HEK293T (cell line): ENCODE measurements at regions not wholly inside any gene's neighbourhood (a gene's known extent, or its start where the extent isn't known, plus 50 kb on each side); places are given as distances from the start of the nearest gene placed in this dataset.

ENCODE experiments used
- CTCF ChIA-PET: fragments of 350-600 bp; formaldehyde crosslinking; extraction: SDS; loops from one replicate; lab custom pipeline; 2021; ENCODE audit warnings: antibody characterized with exemption, inconsistent platforms; lab: Yijun Ruan, JAX
- POLR2A ChIA-PET: fragments of 350-600 bp; formaldehyde crosslinking; extraction: SDS; loops from one replicate; lab custom pipeline; 2020; ENCODE audit warnings: antibody characterized with exemption, inconsistent platforms; lab: Yijun Ruan, JAX
- DNase-seq: peaks from one replicate; pipeline ENCODE4 v3.0.0; 2012; ENCODE audit warnings: mixed read lengths; ENCODE audit errors: extremely low spot score
- ARNT ChIP-seq: fragments of 450-650 bp; IDR thresholded peaks from 2 replicates; pipeline ENCODE4 v1.6.1; 2017; ENCODE audit warnings: mild to moderate bottlenecking
- BHLHE40 ChIP-seq: fragments of 450-650 bp; IDR thresholded peaks from 2 replicates; pipeline ENCODE4 v1.6.1; 2016; ENCODE audit warnings: mild to moderate bottlenecking, moderate library complexity, borderline replicate concordance
- CTBP1 ChIP-seq: fragments of 450-650 bp; IDR thresholded peaks from 2 replicates; pipeline ENCODE4 v1.6.1; 2016; ENCODE audit warnings: borderline replicate concordance
- ELF4 ChIP-seq: fragments of 450-650 bp; IDR thresholded peaks from 2 replicates; pipeline ENCODE4 v1.6.1; 2017; ENCODE audit warnings: antibody characterized with exemption
- FOXA1 ChIP-seq: fragments of 450-650 bp; IDR thresholded peaks from 2 replicates; pipeline ENCODE4 v1.6.1; 2016; ENCODE audit warnings: mild to moderate bottlenecking
- FOXK2 ChIP-seq: fragments of 450-650 bp; IDR thresholded peaks from 2 replicates; pipeline ENCODE4 v1.6.1; 2016; ENCODE audit warnings: mild to moderate bottlenecking
- FOXM1 ChIP-seq: fragments of 450-650 bp; IDR thresholded peaks from 2 replicates; pipeline ENCODE4 v1.6.1; 2017; ENCODE audit warnings: mild to moderate bottlenecking, borderline replicate concordance
- HDGF ChIP-seq: fragments of 450-650 bp; IDR thresholded peaks from 2 replicates; pipeline ENCODE4 v1.6.1; 2017; ENCODE audit warnings: antibody characterized with exemption, borderline replicate concordance
- L3MBTL2 ChIP-seq: fragments of 450-650 bp; conservative IDR thresholded peaks from 2 replicates; pipeline ENCODE4 v1.6.1; 2016; ENCODE audit warnings: mild to moderate bottlenecking
- LEF1 ChIP-seq: fragments of 450-650 bp; IDR thresholded peaks from 2 replicates; pipeline ENCODE4 v1.6.1; 2017; ENCODE audit warnings: mild to moderate bottlenecking, borderline replicate concordance
- NFRKB ChIP-seq: fragments of 450-650 bp; IDR thresholded peaks from 2 replicates; pipeline ENCODE4 v1.6.1; 2016; ENCODE audit warnings: mild to moderate bottlenecking, moderate library complexity
- SP1 ChIP-seq: fragments of 450-650 bp; IDR thresholded peaks from 2 replicates; pipeline ENCODE4 v1.6.1; 2017
- SUZ12 ChIP-seq: fragments of 450-650 bp; IDR thresholded peaks from 2 replicates; pipeline ENCODE4 v1.6.1; 2016; ENCODE audit warnings: mild to moderate bottlenecking
- TARDBP ChIP-seq: fragments of 450-650 bp; IDR thresholded peaks from 2 replicates; pipeline ENCODE4 v1.6.1; 2016
- ZNF384 ChIP-seq: fragments of 450-650 bp; IDR thresholded peaks from 2 replicates; pipeline ENCODE4 v1.6.1; 2016
- TF ChIP-seq, protein P1 (sequence below): fragments of 450-650 bp; IDR thresholded peaks from 2 replicates; pipeline ENCODE4 v1.6.1; 2016

DNA sequence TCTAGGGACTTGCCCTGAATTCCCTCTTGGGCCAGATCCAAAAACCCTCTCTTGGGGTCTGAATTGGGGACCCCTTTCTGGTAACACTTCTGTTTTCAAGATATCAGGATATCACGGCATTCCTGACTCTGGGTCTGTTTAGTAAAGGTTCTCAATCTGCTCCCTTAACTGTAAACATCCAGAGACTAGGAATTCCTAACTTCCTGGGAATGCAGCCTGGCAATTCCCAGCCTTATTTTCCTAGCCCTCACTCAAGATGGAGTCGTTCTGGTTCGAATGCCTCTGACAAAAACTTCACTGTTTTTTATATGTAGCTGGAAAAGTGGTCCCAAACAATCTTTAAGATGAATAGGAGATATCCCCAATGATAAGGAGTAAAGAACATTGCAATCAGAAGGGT lies 141.6 kb upstream of the XYLT1 start:
- TF ChIP-seq SP1 (no peak), FOXK2 (no peak), ELF4 (no peak), HDGF (no peak), SUZ12 (no peak), FOXM1 (no peak), TARDBP (no peak), CTBP1 (no peak), ZNF384 (no peak), NFRKB (no peak), L3MBTL2 (no peak)
- TF ChIP-seq, protein P1, sequence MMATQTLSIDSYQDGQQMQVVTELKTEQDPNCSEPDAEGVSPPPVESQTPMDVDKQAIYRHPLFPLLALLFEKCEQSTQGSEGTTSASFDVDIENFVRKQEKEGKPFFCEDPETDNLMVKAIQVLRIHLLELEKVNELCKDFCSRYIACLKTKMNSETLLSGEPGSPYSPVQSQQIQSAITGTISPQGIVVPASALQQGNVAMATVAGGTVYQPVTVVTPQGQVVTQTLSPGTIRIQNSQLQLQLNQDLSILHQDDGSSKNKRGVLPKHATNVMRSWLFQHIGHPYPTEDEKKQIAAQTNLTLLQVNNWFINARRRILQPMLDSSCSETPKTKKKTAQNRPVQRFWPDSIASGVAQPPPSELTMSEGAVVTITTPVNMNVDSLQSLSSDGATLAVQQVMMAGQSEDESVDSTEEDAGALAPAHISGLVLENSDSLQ = no peak
- no peak for DNase-seq
- ChIA-PET POLR2A (no interaction called here), CTCF (no interaction called here)

DNA sequence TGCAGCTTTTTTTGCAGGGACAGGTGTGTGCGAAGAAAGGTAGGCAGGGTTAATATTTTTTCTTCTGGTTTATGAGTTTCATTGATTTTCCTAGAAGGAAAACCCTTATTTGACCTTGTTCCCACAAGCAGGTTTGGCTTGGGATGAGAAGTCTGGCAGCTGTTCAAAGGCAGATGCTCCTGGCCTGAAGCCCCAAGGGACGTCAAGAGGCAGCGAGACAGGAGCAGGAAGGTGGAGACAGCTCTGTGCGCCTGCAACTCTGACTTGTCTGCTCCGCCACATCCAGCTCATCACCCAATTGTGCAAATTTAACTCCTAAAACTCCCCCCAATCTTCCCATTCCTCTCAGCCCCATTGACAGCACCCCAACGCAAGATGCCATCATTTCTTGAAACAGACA lies 136.8 kb upstream of the XYLT1 start:
- ChIA-PET CTCF (interaction anchor here (0.9 kb wide), 1 partner anchor 29 kb away, joined by 3 read pairs; no protein-coding TSS in a partner anchor), POLR2A (no interaction called here)
- no peak for TF ChIP-seq TARDBP
- TF ChIP-seq BHLHE40 = no peak
- TF ChIP-seq ARNT = no peak
- TF ChIP-seq L3MBTL2 = no peak
- TF ChIP-seq, protein P1 = no peak
- TF ChIP-seq LEF1 = no peak
- no peak for TF ChIP-seq CTBP1
- no peak for TF ChIP-seq FOXM1
- no peak for TF ChIP-seq HDGF
- TF ChIP-seq SP1 = no peak
- TF ChIP-seq SUZ12 = no peak
- TF ChIP-seq NFRKB = no peak
- DNase-seq = no peak

DNA sequence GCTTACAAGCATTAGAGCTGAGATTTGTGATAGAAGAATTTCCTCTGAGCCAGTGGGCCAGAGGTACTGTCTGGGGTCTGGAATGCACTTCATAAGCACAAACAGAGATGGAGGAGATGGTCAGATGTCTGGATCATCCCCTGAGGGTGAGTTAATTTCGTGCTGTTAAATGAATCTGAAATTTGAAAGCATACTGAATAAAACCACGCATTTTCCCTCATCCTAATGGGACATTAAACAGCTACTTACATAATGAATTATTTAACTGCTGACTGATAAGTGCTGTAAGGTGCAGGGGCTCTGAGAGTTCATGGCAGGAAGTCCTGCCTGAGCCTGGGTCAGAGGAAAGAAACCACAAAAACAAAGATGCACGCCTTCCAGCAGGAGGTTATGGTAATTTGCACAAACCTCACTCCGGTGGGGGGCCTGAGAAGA lies 136.3 kb upstream of the XYLT1 start:
- DNase-seq = no peak
- ChIA-PET CTCF (interaction anchor here (0.6 to 0.9 kb wide), 2 partner anchors 23 to 28 kb away, joined by 3 read pairs; no protein-coding TSS in a partner anchor), POLR2A (no interaction called here)
- no peak for TF ChIP-seq HDGF
- no peak for TF ChIP-seq FOXA1
- TF ChIP-seq ARNT = no peak

DNA sequence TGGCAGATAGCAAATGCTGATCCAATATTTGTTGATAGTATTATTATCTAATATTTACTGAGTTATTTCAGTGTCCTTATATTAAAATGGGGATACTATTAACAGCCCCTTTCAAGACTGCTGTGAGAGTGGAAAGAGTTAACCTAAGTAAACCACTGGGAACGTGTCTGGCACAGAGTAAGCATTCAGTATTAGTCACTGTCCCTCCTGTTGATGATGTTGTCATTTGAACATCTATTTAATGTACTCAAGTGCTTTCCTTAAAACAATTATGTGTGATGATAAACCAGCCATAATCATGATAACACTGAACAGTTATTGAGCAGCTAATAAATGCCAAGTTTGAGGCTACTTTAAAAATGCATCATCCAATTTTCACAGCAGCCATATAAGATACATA lies 135.7 kb upstream of the XYLT1 start:
- no peak for DNase-seq
- POLR2A ChIA-PET = interaction anchor here (0.5 kb wide), 1 partner anchor 27 kb away, joined by 3 read pairs; no protein-coding TSS in a partner anchor
- TF ChIP-seq ZNF384 = no peak
- TF ChIP-seq ELF4 = no peak
- TF ChIP-seq NFRKB = no peak
- no peak for TF ChIP-seq FOXA1
- TF ChIP-seq FOXM1 = no peak
- TF ChIP-seq TARDBP = no peak
- TF ChIP-seq ARNT = no peak
- TF ChIP-seq LEF1 = no peak
- TF ChIP-seq L3MBTL2 = no peak
- TF ChIP-seq SUZ12 = no peak
- TF ChIP-seq FOXK2 = no peak
- no peak for TF ChIP-seq BHLHE40
- TF ChIP-seq HDGF = no peak
- CTCF ChIA-PET = interaction anchor here (0.6 kb wide), 1 partner anchor 24 kb away, joined by 3 read pairs; no protein-coding TSS in a partner anchor

DNA sequence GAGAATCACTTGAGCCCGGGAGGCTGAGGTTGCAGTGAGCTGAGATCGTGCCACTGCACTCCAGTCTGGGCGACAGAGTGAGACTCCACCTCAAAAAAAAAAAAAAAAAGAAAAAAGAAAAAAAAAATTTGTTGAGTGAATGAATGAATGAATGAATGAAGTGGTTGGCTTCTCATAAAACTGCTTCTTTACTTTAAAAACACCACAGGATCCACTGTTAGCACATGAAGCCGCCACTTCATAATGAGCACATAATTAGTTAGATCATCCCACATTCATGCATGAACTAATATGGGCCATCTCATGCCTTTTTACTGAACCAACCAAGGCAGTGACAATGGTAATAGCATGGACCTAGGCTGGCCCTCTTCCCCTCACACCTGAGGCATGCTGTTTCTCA lies 135.0 kb upstream of the XYLT1 start:
- DNase-seq = no peak
- no peak for TF ChIP-seq LEF1
- TF ChIP-seq SUZ12 = no peak
- TF ChIP-seq TARDBP = no peak
- no peak for TF ChIP-seq ZNF384
- TF ChIP-seq HDGF = no peak
- TF ChIP-seq ELF4 = no peak
- TF ChIP-seq, protein P1 = no peak
- no peak for TF ChIP-seq ARNT
- no peak for TF ChIP-seq BHLHE40
- no peak for TF ChIP-seq NFRKB
- no peak for TF ChIP-seq FOXM1
- no peak for TF ChIP-seq CTBP1
- TF ChIP-seq SP1 = no peak
- TF ChIP-seq FOXA1 = no peak
- TF ChIP-seq FOXK2 = no peak
- POLR2A ChIA-PET = interaction anchor here (0.5 kb wide), 1 partner anchor 27 kb away, joined by 3 read pairs; no protein-coding TSS in a partner anchor
- CTCF ChIA-PET = no interaction called here

DNA sequence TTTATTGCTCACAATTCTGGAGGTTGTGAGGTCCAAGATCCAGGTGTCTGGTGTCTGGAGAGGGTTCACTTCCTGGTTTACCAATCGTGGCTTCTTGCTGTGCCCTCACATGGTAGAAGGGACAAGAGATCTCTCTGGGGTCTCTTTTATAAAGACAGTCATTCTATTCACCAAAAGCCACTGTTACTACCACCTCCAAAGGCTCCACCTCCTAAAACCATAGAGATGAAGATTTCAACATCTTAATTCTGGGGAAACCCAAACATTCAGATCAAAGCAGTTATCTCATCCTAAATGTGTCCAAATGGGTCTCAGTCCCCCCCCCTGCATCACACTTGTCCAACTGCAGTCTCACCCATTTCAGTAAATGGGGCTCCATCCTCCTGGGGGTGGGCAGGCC lies 132.9 kb upstream of the XYLT1 start:
- CTCF ChIA-PET = no interaction called here
- POLR2A ChIA-PET = no interaction called here
- TF ChIP-seq FOXK2 = no peak
- no peak for TF ChIP-seq L3MBTL2
- TF ChIP-seq LEF1 = no peak
- TF ChIP-seq FOXA1 = no peak
- DNase-seq = no peak

DNA sequence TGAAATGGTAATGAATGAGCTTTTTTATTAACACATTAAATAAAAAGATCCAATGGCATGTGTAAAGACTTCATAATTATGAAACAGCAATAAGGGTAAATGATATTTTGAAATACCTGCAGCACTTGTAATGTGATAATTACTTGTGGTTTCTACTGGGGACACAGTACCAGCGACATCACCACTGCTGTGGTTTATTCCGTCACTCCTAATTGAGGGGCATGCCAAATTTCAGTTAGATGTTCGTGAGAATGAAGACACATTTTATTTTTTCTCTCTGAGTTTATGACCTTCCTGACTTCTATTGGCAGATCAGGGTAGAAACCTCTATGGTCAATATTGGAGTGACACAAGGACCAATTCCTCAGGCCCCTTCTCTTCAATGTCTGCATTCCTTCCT lies 131.9 kb upstream of the XYLT1 start:
- CTCF ChIA-PET = no interaction called here
- DNase-seq = no peak
- TF ChIP-seq CTBP1 (no peak), BHLHE40 (no peak), FOXK2 (no peak), NFRKB (no peak), SUZ12 (no peak), LEF1 (no peak), ARNT (no peak), FOXM1 (no peak), ELF4 (no peak), HDGF (no peak), TARDBP (no peak), SP1 (no peak)
- TF ChIP-seq, protein P1 = no peak
- POLR2A ChIA-PET = no interaction called here
